Adrenal gland (tissue), 5 donors: ENCODE measurements at regions not wholly inside any gene's neighbourhood (a gene's known extent, or its start where the extent isn't known, plus 50 kb on each side); places are given as distances from the start of the nearest gene placed in this dataset.

Source experiments
- POLR2A ChIP-seq, 2 donors: fragments of 450-650 bp; IDR thresholded peaks; one replicate each; pipeline ENCODE4 v1.6.1; 2017; ENCODE audit warnings: antibody characterized with exemption in 2 of 2, mild to moderate bottlenecking in 2 of 2, moderate library complexity in 1 of 2
- TF ChIP-seq, protein P1 (sequence below), 6 experiments: fragments of 450-650 bp in 4 of 6; fragments of 200-600 bp in 2 of 6; sonication (generic) in 1 of 6; IDR thresholded peaks; 1 replicate in 5 of 6; 2 replicates in 1 of 6; pipeline versions ENCODE4 v1.5.1 to v1.8.0; 2016 to 2021; ENCODE audit warnings: antibody characterized with exemption in 6 of 6, mild to moderate bottlenecking in 2 of 6, moderate library complexity in 1 of 6
- donor health status: DM: no; HTN: no; CAD: no.

DNA sequence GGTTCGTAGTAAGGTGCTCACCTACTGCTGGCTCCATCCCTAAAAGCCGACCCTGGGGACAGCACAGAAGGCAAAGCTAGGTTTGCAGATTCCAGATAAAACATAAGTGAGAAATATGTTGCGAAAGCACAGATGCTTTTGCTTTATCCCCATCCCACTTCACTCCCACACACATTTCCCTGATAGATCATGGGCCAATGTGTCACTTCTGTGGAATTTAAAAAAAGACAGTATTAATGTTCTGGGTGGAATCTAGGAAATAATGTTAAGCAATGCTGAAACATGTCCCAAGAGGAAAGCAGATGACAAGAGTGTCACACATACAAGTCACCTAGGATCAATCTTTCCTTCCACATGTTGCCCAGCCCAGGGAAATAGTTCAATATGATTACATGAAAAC, 661.0 kb upstream of the MIR17HG start:
- TF ChIP-seq POLR2A (IDR thresholded peaks at IDR 0.05) = no peak
- TF ChIP-seq, protein P1, sequence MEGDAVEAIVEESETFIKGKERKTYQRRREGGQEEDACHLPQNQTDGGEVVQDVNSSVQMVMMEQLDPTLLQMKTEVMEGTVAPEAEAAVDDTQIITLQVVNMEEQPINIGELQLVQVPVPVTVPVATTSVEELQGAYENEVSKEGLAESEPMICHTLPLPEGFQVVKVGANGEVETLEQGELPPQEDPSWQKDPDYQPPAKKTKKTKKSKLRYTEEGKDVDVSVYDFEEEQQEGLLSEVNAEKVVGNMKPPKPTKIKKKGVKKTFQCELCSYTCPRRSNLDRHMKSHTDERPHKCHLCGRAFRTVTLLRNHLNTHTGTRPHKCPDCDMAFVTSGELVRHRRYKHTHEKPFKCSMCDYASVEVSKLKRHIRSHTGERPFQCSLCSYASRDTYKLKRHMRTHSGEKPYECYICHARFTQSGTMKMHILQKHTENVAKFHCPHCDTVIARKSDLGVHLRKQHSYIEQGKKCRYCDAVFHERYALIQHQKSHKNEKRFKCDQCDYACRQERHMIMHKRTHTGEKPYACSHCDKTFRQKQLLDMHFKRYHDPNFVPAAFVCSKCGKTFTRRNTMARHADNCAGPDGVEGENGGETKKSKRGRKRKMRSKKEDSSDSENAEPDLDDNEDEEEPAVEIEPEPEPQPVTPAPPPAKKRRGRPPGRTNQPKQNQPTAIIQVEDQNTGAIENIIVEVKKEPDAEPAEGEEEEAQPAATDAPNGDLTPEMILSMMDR (IDR thresholded peaks at IDR 0.05) = no peak
